ENCODE measurements at regions not wholly inside any gene's neighbourhood (a gene's known extent, or its start where the extent isn't known, plus 50 kb on each side); places are given as distances from the start of the nearest gene placed in this dataset.
"Not testable (repeated sequence)": the region's sequence is repeated elsewhere in the genome, so short reads cannot be mapped to it uniquely, and the experiment has no call there.

DNA sequence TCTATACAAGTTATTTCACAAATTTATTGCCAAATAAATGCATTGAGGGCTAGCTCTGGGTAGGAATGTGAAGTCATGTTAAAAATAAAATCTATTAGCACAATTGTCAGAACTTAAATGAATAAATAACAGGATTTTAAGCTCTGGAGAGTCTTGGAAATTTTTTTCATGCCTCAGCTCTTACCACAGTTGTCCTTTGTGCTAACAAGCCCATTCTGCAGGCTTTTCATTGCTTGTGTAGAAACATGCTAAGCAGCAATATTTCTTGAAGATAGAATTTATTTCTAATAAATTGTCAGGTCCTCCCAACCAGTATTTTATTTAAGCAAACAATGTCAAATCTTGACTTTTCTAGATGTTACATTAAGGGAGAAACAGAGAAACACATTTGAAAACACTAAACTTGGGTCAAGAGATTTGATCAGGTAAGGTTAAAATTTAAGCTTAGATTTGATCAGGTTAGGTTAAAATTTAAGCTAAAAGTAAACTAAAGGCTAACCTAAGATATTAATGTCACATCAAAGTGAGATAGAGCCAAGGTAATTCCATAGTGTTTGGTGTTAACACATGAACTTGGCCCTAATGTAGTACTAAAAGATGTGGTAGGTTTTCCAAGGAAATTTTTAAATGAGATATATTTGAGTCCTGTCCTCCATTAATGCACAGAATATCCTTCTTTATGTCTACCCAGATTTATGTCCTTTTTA, 179.1 kb upstream of the IL1RAPL1 start:
- no peaks in the 10 kb centered on the region for H3K4me1 ChIP-seq (ENCODE audit: control insufficient read depth in 3 of 3, insufficient read depth in 2 of 3, low read depth in 1 of 3, low read length in 2 of 3)
- H3K4me3 ChIP-seq (ENCODE audit: low read depth in 1 of 3, low read length in 3 of 3), result no peak overlapping the region
- H3K27ac ChIP-seq (ENCODE audit: low read depth in 1 of 3, low read length in 2 of 3), result no peak overlapping the region
- H3K9me3 ChIP-seq (ENCODE audit: control insufficient read depth in 2 of 2, insufficient read depth in 1 of 2, low read depth in 1 of 2, low read length in 1 of 2), result peaks cover 0 to 5% of the 10 kb centered on the region in 2 donors
- DNase-seq (peak in 1 of 2 donors; percentile 10), FAIRE-seq (no peak)
- H3K36me3 ChIP-seq (ENCODE audit: control insufficient read depth in 3 of 3, insufficient read depth in 2 of 3, low read depth in 1 of 3, low read length in 3 of 3), result no peaks in the 10 kb centered on the region
- no peaks in the 10 kb centered on the region for H3K27me3 ChIP-seq (ENCODE audit: control insufficient read depth in 3 of 3, insufficient read depth in 3 of 3, low read length in 3 of 3)

DNA sequence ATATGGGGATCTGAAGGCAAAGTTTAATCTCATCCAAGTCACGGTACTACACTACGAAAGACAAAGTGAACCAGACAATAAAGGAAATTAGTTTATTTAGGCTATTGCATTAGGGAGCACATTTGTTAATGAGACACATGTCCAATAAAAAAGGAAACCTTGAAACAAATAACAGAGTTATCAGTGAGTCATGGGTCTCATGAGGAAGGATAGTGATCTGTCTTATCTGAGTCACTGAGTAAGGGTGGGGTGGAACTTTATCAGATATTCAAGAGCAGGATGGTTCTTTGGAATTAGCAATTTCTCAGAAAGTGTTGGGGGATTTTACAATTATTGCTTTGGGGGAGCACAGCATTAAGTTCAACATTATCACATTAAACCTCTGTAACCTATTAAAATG, 188.9 kb upstream of the IL1RAPL1 start:
- Histone ChIP-seq H3K27ac (ENCODE audit: low read depth in 1 of 3, low read length in 2 of 3) (no peak overlapping the region), H3K36me3 (ENCODE audit: control insufficient read depth in 3 of 3, insufficient read depth in 2 of 3, low read depth in 1 of 3, low read length in 3 of 3) (no peaks in the 10 kb centered on the region), H3K4me1 (ENCODE audit: control insufficient read depth in 3 of 3, insufficient read depth in 2 of 3, low read depth in 1 of 3, low read length in 2 of 3) (no peaks in the 10 kb centered on the region), H3K9me3 (ENCODE audit: control insufficient read depth in 2 of 2, insufficient read depth in 1 of 2, low read depth in 1 of 2, low read length in 1 of 2) (no peaks in the 10 kb centered on the region), H3K27me3 (ENCODE audit: control insufficient read depth in 3 of 3, insufficient read depth in 3 of 3, low read length in 3 of 3) (no peaks in the 10 kb centered on the region), H3K4me3 (ENCODE audit: low read depth in 1 of 3, low read length in 3 of 3) (no peak overlapping the region)
- DNase-seq, result peak; percentile 2 to 5
- 17 to 72% (median 55%) methylated on average over 2 of the region's 2 CpGs for WGBS, 3 donors
- no peak for FAIRE-seq

DNA sequence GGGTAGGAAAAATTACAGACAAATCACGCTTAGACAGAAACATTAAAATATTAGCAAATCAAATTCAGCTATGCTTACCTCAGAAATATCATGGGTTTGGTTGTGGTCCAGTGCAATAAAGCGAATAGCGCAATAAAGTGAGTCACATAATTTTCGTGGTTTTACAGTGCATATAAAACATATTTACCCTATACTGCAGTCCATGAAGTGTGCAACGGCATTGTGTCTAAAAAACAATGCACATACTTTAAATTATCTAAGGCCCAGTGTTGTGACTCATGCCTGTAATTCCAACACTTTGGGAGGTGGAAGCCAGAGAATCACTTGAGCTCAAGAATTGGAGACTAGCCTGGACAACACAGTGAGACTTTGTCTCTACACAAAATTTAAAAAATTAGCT, 195.7 kb upstream of the IL1RAPL1 start:
- H3K4me3 ChIP-seq (ENCODE audit: low read depth in 1 of 3, low read length in 3 of 3), result no peak overlapping the region
- no peaks in the 10 kb centered on the region for H3K4me1 ChIP-seq (ENCODE audit: control insufficient read depth in 3 of 3, insufficient read depth in 2 of 3, low read depth in 1 of 3, low read length in 2 of 3)
- H3K9me3 ChIP-seq (ENCODE audit: control insufficient read depth in 2 of 2, insufficient read depth in 1 of 2, low read depth in 1 of 2, low read length in 1 of 2), result no peaks in the 10 kb centered on the region
- WGBS, 3 donors, result 77 to 86% (median 81%) methylated on average over 5 of the region's 5 CpGs
- DNase-seq (no peak), FAIRE-seq (no peak)
- no peaks in the 10 kb centered on the region for H3K27me3 ChIP-seq (ENCODE audit: control insufficient read depth in 3 of 3, insufficient read depth in 3 of 3, low read length in 3 of 3)
- H3K36me3 ChIP-seq (ENCODE audit: control insufficient read depth in 3 of 3, insufficient read depth in 2 of 3, low read depth in 1 of 3, low read length in 3 of 3), result no peaks in the 10 kb centered on the region
- H3K27ac ChIP-seq (ENCODE audit: low read depth in 1 of 3, low read length in 2 of 3), result no peak overlapping the region

DNA sequence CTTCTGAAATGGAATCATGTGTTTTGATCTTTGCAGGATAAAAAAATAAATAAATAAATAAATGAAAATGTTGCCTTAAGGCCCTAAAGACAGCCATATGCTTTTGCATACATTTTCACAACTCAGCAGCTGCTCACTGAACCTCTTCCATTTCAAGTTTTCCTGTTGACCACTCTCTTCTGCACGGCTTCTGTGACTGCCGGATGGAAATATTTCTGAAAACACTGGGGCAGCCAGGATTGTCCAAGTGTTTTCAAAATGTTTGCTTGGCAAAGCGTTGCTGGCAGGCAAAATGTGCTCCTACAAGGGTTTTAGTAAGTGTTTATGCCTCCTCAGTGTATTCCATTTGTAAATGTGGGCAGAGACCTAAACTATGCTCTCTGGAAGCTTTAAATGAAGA, 208.1 kb upstream of the IL1RAPL1 start:
- Histone ChIP-seq H3K36me3 (ENCODE audit: control insufficient read depth in 3 of 3, insufficient read depth in 2 of 3, low read depth in 1 of 3, low read length in 3 of 3) (no peaks in the 10 kb centered on the region), H3K4me3 (ENCODE audit: low read depth in 1 of 3, low read length in 3 of 3) (no peak overlapping the region), H3K27ac (ENCODE audit: low read depth in 1 of 3, low read length in 2 of 3) (no peak overlapping the region), H3K4me1 (ENCODE audit: control insufficient read depth in 3 of 3, insufficient read depth in 2 of 3, low read depth in 1 of 3, low read length in 2 of 3) (no peaks in the 10 kb centered on the region), H3K9me3 (ENCODE audit: control insufficient read depth in 2 of 2, insufficient read depth in 1 of 2, low read depth in 1 of 2, low read length in 1 of 2) (no peaks in the 10 kb centered on the region), H3K27me3 (ENCODE audit: control insufficient read depth in 3 of 3, insufficient read depth in 3 of 3, low read length in 3 of 3) (no peaks in the 10 kb centered on the region)
- 46 to 78% (median 58%) methylated on average over 3 of the region's 3 CpGs for WGBS, 3 donors
- FAIRE-seq (no peak), DNase-seq (no peak)

DNA sequence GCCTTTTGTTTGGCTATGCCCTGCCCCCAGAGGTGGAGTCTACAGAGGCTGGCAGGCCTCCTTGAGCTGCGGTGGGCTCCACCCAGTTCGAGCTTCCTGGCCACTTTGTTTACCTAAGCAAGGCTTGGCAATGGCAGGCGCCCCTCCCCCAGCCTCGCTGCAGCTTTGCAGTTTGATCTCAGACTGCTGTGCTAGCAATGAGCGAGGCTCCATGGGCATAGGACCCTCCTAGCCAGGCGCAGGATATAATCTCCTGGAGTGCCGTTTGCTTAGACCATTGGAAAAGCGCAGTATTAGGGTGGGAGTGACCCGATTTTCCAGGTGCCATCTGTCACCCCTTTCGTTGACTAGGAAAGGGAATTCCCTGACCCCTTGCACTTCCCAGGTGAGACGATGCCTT, 219.6 kb upstream of the IL1RAPL1 start:
- H3K9me3 ChIP-seq (ENCODE audit: control insufficient read depth in 2 of 2, insufficient read depth in 1 of 2, low read depth in 1 of 2, low read length in 1 of 2); H3K4me3 ChIP-seq (ENCODE audit: low read depth in 1 of 3, low read length in 3 of 3); H3K36me3 ChIP-seq (ENCODE audit: control insufficient read depth in 3 of 3, insufficient read depth in 2 of 3, low read depth in 1 of 3, low read length in 3 of 3); H3K4me1 ChIP-seq (ENCODE audit: control insufficient read depth in 3 of 3, insufficient read depth in 2 of 3, low read depth in 1 of 3, low read length in 2 of 3); H3K27me3 ChIP-seq (ENCODE audit: control insufficient read depth in 3 of 3, insufficient read depth in 3 of 3, low read length in 3 of 3); H3K27ac ChIP-seq (ENCODE audit: low read depth in 1 of 3, low read length in 2 of 3); DNase-seq; FAIRE-seq: not testable (repeated sequence)
- 76 to 90% (median 79%) methylated on average over 11 of the region's 11 CpGs for WGBS, 3 donors

DNA sequence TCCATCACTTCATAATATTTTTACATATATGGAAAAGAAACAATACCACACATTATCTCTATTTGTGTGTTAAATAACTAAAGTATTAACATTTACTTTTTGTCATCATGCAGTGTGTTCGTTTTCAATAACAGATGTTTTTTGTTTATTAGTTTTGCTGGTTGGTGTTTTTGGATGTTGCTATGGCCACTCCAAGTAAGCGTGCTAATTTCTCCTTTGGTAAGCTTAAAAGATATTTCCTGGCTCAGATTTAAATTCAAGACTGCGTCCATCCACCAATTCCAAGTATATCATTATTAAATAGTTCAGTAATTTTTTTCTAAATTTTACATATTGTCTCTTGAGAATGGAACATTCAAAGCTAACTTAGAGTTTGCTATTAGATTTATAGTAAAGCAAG, 235.4 kb upstream of the IL1RAPL1 start:
- 53 to 90% (median 57%) methylated on average over 3 of the region's 3 CpGs for WGBS, 3 donors
- Histone ChIP-seq H3K36me3 (ENCODE audit: control insufficient read depth in 3 of 3, insufficient read depth in 2 of 3, low read depth in 1 of 3, low read length in 3 of 3) (no peaks in the 10 kb centered on the region), H3K9me3 (ENCODE audit: control insufficient read depth in 2 of 2, insufficient read depth in 1 of 2, low read depth in 1 of 2, low read length in 1 of 2) (no peaks in the 10 kb centered on the region), H3K4me1 (ENCODE audit: control insufficient read depth in 3 of 3, insufficient read depth in 2 of 3, low read depth in 1 of 3, low read length in 2 of 3) (no peaks in the 10 kb centered on the region), H3K27ac (ENCODE audit: low read depth in 1 of 3, low read length in 2 of 3) (no peak overlapping the region), H3K27me3 (ENCODE audit: control insufficient read depth in 3 of 3, insufficient read depth in 3 of 3, low read length in 3 of 3) (no peaks in the 10 kb centered on the region), H3K4me3 (ENCODE audit: low read depth in 1 of 3, low read length in 3 of 3) (no peak overlapping the region)
- FAIRE-seq (no peak), DNase-seq (no peak)

DNA sequence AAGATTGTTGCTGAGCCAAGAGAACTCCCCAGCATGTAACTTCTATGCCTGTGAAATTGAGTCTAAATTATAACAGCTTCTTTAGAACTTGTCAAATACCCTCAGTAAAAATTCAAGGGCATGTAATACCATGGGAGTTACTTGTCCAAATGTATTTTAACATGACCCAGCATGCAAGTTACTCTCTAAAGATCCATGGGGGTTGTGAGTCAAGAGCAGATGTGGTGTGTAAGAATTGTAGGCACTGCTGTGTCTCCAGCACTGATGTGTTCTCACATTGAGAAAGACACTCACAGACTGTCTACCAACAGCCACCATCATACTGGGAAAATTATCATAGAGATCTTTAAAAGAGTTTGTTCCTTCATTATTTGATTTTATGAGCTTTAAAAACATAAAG, 237.4 kb upstream of the IL1RAPL1 start:
- Histone ChIP-seq H3K36me3 (ENCODE audit: control insufficient read depth in 3 of 3, insufficient read depth in 2 of 3, low read depth in 1 of 3, low read length in 3 of 3) (no peaks in the 10 kb centered on the region), H3K27me3 (ENCODE audit: control insufficient read depth in 3 of 3, insufficient read depth in 3 of 3, low read length in 3 of 3) (no peaks in the 10 kb centered on the region), H3K9me3 (ENCODE audit: control insufficient read depth in 2 of 2, insufficient read depth in 1 of 2, low read depth in 1 of 2, low read length in 1 of 2) (no peaks in the 10 kb centered on the region), H3K4me3 (ENCODE audit: low read depth in 1 of 3, low read length in 3 of 3) (no peak overlapping the region), H3K27ac (ENCODE audit: low read depth in 1 of 3, low read length in 2 of 3) (no peak overlapping the region), H3K4me1 (ENCODE audit: control insufficient read depth in 3 of 3, insufficient read depth in 2 of 3, low read depth in 1 of 3, low read length in 2 of 3) (no peaks in the 10 kb centered on the region)
- no peak for DNase-seq
- no peak for FAIRE-seq

DNA sequence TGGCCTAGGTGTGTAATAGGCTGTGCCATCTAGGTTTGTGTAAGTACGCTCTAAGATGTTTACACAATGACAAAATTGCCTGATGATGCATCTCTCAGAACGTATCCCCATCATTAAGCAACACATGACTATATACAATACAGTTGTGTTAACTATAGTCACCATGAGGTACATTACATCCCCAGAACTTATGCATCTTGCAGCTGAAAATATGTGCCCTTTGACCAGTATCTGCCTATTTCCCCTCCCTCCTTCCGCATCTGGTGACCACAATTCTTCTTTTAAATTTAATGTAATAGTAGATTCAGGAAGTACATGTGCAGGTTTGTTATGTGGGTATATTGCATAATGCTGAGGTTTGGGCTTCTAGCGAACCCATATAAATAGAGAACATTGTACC, 239.8 kb upstream of the IL1RAPL1 start:
- 70 to 94% (median 79%) methylated on average over 4 of the region's 4 CpGs for WGBS, 3 donors

DNA sequence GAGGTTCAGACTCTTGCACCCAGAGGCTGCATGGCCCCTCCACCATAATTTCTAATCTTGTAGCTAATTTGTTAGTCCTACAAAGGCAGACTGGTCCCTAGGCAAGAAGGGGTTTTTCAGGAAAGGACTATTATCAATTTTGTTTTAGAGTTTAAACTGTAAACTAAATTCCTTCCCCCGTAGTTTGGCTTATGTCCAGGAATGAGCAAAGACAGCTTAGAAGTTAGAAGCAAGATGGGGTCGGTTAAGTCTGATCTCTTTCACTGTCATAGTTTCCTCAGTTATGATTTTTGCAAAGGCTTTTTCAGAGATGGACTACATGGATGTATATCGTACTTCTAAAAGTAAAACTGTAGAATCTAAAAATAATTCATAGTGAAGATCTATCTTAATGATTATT, 258.1 kb upstream of the IL1RAPL1 start:
- 51 to 55% (median 51%) methylated on average over 3 of the region's 3 CpGs for WGBS, 3 donors
- Histone ChIP-seq H3K4me1 (ENCODE audit: control insufficient read depth in 3 of 3, insufficient read depth in 2 of 3, low read depth in 1 of 3, low read length in 2 of 3) (no peaks in the 10 kb centered on the region), H3K36me3 (ENCODE audit: control insufficient read depth in 3 of 3, insufficient read depth in 2 of 3, low read depth in 1 of 3, low read length in 3 of 3) (no peaks in the 10 kb centered on the region), H3K27ac (ENCODE audit: low read depth in 1 of 3, low read length in 2 of 3) (no peak overlapping the region), H3K27me3 (ENCODE audit: control insufficient read depth in 3 of 3, insufficient read depth in 3 of 3, low read length in 3 of 3) (no peaks in the 10 kb centered on the region), H3K4me3 (ENCODE audit: low read depth in 1 of 3, low read length in 3 of 3) (no peak overlapping the region), H3K9me3 (ENCODE audit: control insufficient read depth in 2 of 2, insufficient read depth in 1 of 2, low read depth in 1 of 2, low read length in 1 of 2) (no peaks in the 10 kb centered on the region)
- DNase-seq (no peak), FAIRE-seq (no peak)

More for the DNA sequence above, 239.8 kb upstream of the IL1RAPL1 start:
- FAIRE-seq (no peak), DNase-seq (no peak)
- no peaks in the 10 kb centered on the region for H3K4me1 ChIP-seq (ENCODE audit: control insufficient read depth in 3 of 3, insufficient read depth in 2 of 3, low read depth in 1 of 3, low read length in 2 of 3)
- no peak overlapping the region for H3K27ac ChIP-seq (ENCODE audit: low read depth in 1 of 3, low read length in 2 of 3)
- H3K27me3 ChIP-seq (ENCODE audit: control insufficient read depth in 3 of 3, insufficient read depth in 3 of 3, low read length in 3 of 3), result no peaks in the 10 kb centered on the region
- no peaks in the 10 kb centered on the region for H3K36me3 ChIP-seq (ENCODE audit: control insufficient read depth in 3 of 3, insufficient read depth in 2 of 3, low read depth in 1 of 3, low read length in 3 of 3)
- no peak overlapping the region for H3K4me3 ChIP-seq (ENCODE audit: low read depth in 1 of 3, low read length in 3 of 3)
- H3K9me3 ChIP-seq (ENCODE audit: control insufficient read depth in 2 of 2, insufficient read depth in 1 of 2, low read depth in 1 of 2, low read length in 1 of 2), result no peaks in the 10 kb centered on the region

Data from small intestine (tissue), 7 donors.